ENCODE measurements at regions not wholly inside any gene's neighbourhood (a gene's known extent, or its start where the extent isn't known, plus 50 kb on each side); places are given as distances from the start of the nearest gene placed in this dataset.

DNA sequence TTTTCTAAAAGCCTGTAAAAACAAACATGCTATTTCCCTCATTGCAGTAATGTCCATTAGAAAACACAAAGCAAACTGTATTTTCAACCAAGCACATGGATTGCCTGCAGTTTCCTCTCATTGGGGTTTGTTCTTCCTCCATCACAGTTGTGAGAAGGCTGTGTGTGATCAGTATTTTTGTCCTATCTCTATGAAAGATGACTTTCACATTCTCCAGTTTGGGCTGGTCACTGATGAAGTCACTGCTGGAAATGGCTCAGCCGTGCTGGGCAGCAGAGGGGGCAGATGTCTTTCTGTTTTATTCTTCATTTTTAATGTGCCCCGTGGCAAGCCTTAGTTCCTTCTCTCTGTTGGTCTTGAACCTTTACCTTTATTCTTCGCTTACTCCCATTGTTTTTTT lies 288.9 kb upstream of the MPDZ start:
- no peak for DNase-seq (ENCODE audit: low read depth)
- no peaks in the 10 kb centered on the region for H3K36me3 ChIP-seq (ENCODE audit: control insufficient read depth, insufficient read depth, low read length)
- no peaks in the 10 kb centered on the region for H3K27me3 ChIP-seq (ENCODE audit: control insufficient read depth, insufficient read depth, low read length)
- TF ChIP-seq, protein P1, sequence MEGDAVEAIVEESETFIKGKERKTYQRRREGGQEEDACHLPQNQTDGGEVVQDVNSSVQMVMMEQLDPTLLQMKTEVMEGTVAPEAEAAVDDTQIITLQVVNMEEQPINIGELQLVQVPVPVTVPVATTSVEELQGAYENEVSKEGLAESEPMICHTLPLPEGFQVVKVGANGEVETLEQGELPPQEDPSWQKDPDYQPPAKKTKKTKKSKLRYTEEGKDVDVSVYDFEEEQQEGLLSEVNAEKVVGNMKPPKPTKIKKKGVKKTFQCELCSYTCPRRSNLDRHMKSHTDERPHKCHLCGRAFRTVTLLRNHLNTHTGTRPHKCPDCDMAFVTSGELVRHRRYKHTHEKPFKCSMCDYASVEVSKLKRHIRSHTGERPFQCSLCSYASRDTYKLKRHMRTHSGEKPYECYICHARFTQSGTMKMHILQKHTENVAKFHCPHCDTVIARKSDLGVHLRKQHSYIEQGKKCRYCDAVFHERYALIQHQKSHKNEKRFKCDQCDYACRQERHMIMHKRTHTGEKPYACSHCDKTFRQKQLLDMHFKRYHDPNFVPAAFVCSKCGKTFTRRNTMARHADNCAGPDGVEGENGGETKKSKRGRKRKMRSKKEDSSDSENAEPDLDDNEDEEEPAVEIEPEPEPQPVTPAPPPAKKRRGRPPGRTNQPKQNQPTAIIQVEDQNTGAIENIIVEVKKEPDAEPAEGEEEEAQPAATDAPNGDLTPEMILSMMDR (IDR thresholded peaks at IDR 0.05; ENCODE audit: insufficient read depth, low read length, poor library complexity, severe bottlenecking), result peak; percentile 14
- H3K4me3 ChIP-seq (ENCODE audit: low read depth, low read length), result peak overlapping the region; percentile 28

DNA sequence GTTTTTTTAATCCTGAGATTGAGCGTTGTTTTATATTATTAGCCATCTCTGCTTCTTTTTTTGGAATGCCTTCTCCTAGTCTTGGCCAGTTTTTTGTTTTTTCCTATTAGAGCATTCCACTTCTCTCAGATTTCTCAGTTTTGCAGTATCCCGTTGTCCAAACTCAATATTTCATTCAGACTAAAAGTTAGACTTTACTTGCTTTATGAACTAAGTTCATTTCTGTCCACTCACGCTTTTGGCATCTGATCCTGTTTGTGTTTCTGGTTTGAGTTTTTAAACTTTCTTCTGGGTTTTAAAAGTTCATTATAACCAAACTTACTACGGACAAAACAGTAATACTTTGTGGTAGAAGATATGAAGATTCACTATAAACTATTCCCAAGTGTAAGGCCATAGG lies 288.3 kb upstream of the MPDZ start:
- TF ChIP-seq, protein P1 (IDR thresholded peaks at IDR 0.05; ENCODE audit: insufficient read depth, low read length, poor library complexity, severe bottlenecking), result no peak
- Histone ChIP-seq H3K4me3 (ENCODE audit: low read depth, low read length) (no peak overlapping the region), H3K36me3 (ENCODE audit: control insufficient read depth, insufficient read depth, low read length) (no peaks in the 10 kb centered on the region), H3K27me3 (ENCODE audit: control insufficient read depth, insufficient read depth, low read length) (no peaks in the 10 kb centered on the region)
- DNase-seq (ENCODE audit: low read depth), result no peak

DNA sequence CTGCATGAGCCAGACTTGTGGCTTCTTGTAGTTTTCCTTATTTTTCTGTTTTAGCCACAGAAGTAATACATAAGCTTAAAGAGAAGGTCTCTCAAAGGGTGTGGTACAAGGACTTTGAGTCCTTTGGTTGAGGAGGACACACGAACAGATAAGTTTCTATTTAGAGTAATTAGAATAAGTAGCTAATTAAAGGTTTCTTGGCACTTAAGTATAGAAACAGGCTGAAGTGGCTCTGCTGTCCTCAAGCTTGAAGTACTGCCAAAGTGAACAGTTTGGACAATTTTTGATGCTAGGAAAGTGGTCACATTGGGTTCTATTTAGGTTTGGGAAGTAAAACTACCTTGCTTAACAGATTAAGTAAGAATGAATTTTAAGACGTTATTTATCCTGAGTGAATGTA lies 278.3 kb upstream of the MPDZ start:
- no peak overlapping the region for H3K4me3 ChIP-seq (ENCODE audit: low read depth, low read length)
- TF ChIP-seq, protein P1 (IDR thresholded peaks at IDR 0.05; ENCODE audit: insufficient read depth, low read length, poor library complexity, severe bottlenecking), result no peak
- DNase-seq (ENCODE audit: low read depth), result no peak
- no peaks in the 10 kb centered on the region for H3K27me3 ChIP-seq (ENCODE audit: control insufficient read depth, insufficient read depth, low read length)
- no peaks in the 10 kb centered on the region for H3K36me3 ChIP-seq (ENCODE audit: control insufficient read depth, insufficient read depth, low read length)

DNA sequence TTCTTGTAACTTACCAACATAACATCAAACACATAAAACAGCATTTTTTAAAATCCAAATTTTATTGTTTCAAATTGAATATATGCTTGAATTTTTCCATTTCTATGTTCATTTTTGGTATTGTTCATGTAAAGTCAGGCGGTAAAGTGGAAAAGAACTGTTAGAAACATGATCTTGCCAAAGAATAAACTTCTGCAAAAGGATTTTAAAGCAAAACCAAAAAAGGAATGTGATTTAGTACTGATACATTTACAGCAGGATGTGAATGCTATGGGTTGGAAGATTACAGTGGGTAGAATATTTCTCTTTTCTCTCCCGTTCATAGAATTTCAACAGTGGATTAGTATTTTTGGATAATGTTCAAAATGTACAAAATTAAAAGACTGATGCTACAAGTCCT lies 277.2 kb upstream of the MPDZ start:
- DNase-seq (ENCODE audit: low read depth), result no peak
- no peak overlapping the region for H3K4me3 ChIP-seq (ENCODE audit: low read depth, low read length)
- H3K27me3 ChIP-seq (ENCODE audit: control insufficient read depth, insufficient read depth, low read length), result no peaks in the 10 kb centered on the region
- no peaks in the 10 kb centered on the region for H3K36me3 ChIP-seq (ENCODE audit: control insufficient read depth, insufficient read depth, low read length)
- TF ChIP-seq, protein P1 (IDR thresholded peaks at IDR 0.05; ENCODE audit: insufficient read depth, low read length, poor library complexity, severe bottlenecking), result no peak

DNA sequence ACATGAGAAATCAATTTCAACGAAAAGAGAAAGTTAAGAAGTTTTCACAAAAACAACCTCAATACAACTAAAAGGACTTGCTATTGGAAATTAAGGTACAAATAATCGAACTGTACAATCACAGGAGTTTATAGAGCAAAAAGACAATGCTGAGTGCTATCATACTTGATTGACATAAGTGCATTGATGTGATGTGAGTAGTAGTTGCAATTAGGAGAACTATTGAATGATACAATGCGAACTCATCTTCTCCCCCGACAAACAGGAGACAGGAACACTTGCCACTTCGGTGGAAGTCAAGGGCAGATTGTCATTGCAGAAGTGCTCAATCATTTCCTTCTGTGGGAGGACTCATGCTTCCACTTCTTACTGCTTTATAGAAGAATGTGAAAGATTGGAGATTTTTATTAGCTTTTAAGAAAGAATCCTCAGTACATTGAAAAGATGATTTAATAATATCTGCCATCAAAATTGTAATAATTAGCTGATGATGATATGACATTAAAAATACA lies 276.6 kb upstream of the MPDZ start:
- no peaks in the 10 kb centered on the region for H3K36me3 ChIP-seq (ENCODE audit: control insufficient read depth, insufficient read depth, low read length)
- no peaks in the 10 kb centered on the region for H3K27me3 ChIP-seq (ENCODE audit: control insufficient read depth, insufficient read depth, low read length)
- DNase-seq (ENCODE audit: low read depth), result no peak
- H3K4me3 ChIP-seq (ENCODE audit: low read depth, low read length), result no peak overlapping the region
- TF ChIP-seq, protein P1 (IDR thresholded peaks at IDR 0.05; ENCODE audit: insufficient read depth, low read length, poor library complexity, severe bottlenecking), result no peak

DNA sequence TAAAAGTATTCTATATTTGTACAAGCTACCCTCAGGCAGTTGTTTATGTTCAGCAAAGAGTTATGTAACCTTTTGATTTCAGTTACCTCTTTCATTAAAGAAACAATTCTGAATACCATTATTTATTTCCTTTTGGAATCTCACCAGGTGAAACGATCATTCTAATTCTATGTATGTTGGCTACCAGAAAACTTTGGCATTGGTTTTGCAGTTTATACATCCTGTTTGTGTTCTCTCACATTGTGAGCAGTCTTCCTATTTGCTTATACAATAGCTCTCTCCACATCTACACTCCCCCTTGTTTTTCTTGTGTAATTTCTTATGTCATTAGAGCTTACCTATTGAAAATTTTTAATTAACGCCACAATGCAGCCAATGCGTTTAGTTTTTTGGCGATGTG lies 276.0 kb upstream of the MPDZ start:
- no peak for DNase-seq (ENCODE audit: low read depth)
- no peak overlapping the region for H3K4me3 ChIP-seq (ENCODE audit: low read depth, low read length)
- TF ChIP-seq, protein P1 (IDR thresholded peaks at IDR 0.05; ENCODE audit: insufficient read depth, low read length, poor library complexity, severe bottlenecking), result no peak
- H3K36me3 ChIP-seq (ENCODE audit: control insufficient read depth, insufficient read depth, low read length), result no peaks in the 10 kb centered on the region
- H3K27me3 ChIP-seq (ENCODE audit: control insufficient read depth, insufficient read depth, low read length), result no peaks in the 10 kb centered on the region

All from kidney epithelial cell (primary cell).